GM12878 (cell line): ENCODE measurements at regions not wholly inside any gene's neighbourhood (a gene's known extent, or its start where the extent isn't known, plus 50 kb on each side); places are given as distances from the start of the nearest gene placed in this dataset.

Experiments used
- ATAC-seq: fragments of 200-7000 bp; cut with Tn5 transposase; 3 replicates; pipeline ENCODE4 v1.9.1; 2020; ENCODE audit warnings: mild to moderate bottlenecking, moderate library complexity
- BruUV-seq: library from RNA; stranded (reverse); fragments of 400-500 nt; replicated peaks from 2 replicates; lab custom pipeline; 2021; lab: Mats Ljungman, UMichigan
- CTCF ChIA-PET: fragments of 300-600 bp; sonication (Branson Sonifier 250); formaldehyde crosslinking; extraction: SDS; loops from one replicate; lab custom pipeline; 2021; ENCODE audit warnings: inconsistent platforms; lab: Yijun Ruan, JAX
- POLR2A ChIA-PET: fragments of 350-600 bp; formaldehyde crosslinking; extraction: SDS; loops from one replicate; lab custom pipeline; 2021; ENCODE audit warnings: inconsistent platforms; lab: Charles Lee
- RAD21 ChIA-PET: fragments of 300-600 bp; sonication (Branson Sonifier 250); formaldehyde crosslinking; loops from one replicate; lab custom pipeline; 2023; ENCODE audit warnings: antibody characterized with exemption; ENCODE audit not compliant: unreplicated experiment; lab: Charles Lee
- SMC1A ChIA-PET: fragments of 300-600 bp; sonication (Branson Sonifier 250); formaldehyde crosslinking; loops from one replicate; lab custom pipeline; 2023; ENCODE audit not compliant: unreplicated experiment, uncharacterized antibody; lab: Charles Lee
- DNase-seq: peaks from one replicate; pipeline ENCODE4 v3.0.0-alpha.2; 2011; ENCODE audit warnings: low read depth, low spot score
- FAIRE-seq: peaks from 3 replicates; lab custom pipeline; 2011; peaks lifted over from hg19 to GRCh38; lab: Jason Lieb, UNC
- H2AFZ ChIP-seq: 2 replicates; pipeline ENCODE4 v1.6.0; 2011; ENCODE audit warnings: low read depth, low read length, control low read depth; ENCODE audit not compliant: control insufficient read depth
- H3K27ac ChIP-seq: 2 replicates; pipeline ENCODE4 v1.5.1; 2011; ENCODE audit warnings: control low read depth; ENCODE audit not compliant: control insufficient read depth, insufficient read depth
- H3K27me3 ChIP-seq, 2 experiments: replicated peaks in 1 of 2; 2 replicates each; pipeline versions ENCODE4 v1.6.0 to v1.6.1; 2011; ENCODE audit warnings: low read length in 1 of 2; ENCODE audit not compliant: control insufficient read depth in 2 of 2, insufficient read depth in 2 of 2
- H3K36me3 ChIP-seq, 2 experiments: 2 replicates each; pipeline ENCODE4 v1.5.1; 2011; ENCODE audit warnings: low read length in 1 of 2; ENCODE audit not compliant: control insufficient read depth in 2 of 2, insufficient read depth in 2 of 2
- H3K4me1 ChIP-seq: 2 replicates; pipeline ENCODE4 v1.6.1; 2011; ENCODE audit warnings: mild to moderate bottlenecking, low read length, moderate library complexity, mixed read lengths; ENCODE audit not compliant: control insufficient read depth, insufficient read depth
- H3K4me2 ChIP-seq: 2 replicates; pipeline ENCODE4 v1.6.0; 2011; ENCODE audit warnings: control low read depth; ENCODE audit not compliant: control insufficient read depth, insufficient read depth
- H3K4me3 ChIP-seq: fragments of 200-600 bp; sonication (generic); 2 replicates; pipeline ENCODE4 v1.5.1; 2016
- H3K79me2 ChIP-seq: 2 replicates; pipeline ENCODE4 v1.6.0; 2011; ENCODE audit warnings: low read length; ENCODE audit not compliant: control insufficient read depth, insufficient read depth
- H3K9ac ChIP-seq: 2 replicates; pipeline ENCODE4 v1.8.0; 2011; ENCODE audit warnings: low read length, control low read depth, mixed read lengths; ENCODE audit not compliant: control insufficient read depth, insufficient read depth
- H3K9me3 ChIP-seq: replicated peaks from 3 replicates; pipeline ENCODE4 v1.5.1; 2011; ENCODE audit warnings: mild to moderate bottlenecking, low read length; ENCODE audit not compliant: control insufficient read depth, insufficient read depth
- H4K20me1 ChIP-seq: 2 replicates; pipeline ENCODE4 v1.6.0; 2011; ENCODE audit not compliant: control insufficient read depth, insufficient read depth
- DPF2 ChIP-seq: fragments of 450-650 bp; IDR thresholded peaks from 2 replicates; pipeline ENCODE4 v1.6.1; 2017; ENCODE audit warnings: mild to moderate bottlenecking
- IKZF2 ChIP-seq, 2 experiments: fragments of 450-650 bp; IDR thresholded peaks; 2 replicates each; pipeline ENCODE4 v1.6.1; 2017; ENCODE audit warnings: mild to moderate bottlenecking in 2 of 2, moderate library complexity in 2 of 2
- JUND ChIP-seq: IDR thresholded peaks from 2 replicates; pipeline ENCODE4 v1.6.1; 2012; ENCODE audit warnings: low read depth, mild to moderate bottlenecking, low read length, improper control_type of control experiment, moderate library complexity
- RAD21 ChIP-seq: IDR thresholded peaks from 2 replicates; pipeline ENCODE4 v1.6.1; 2011; ENCODE audit warnings: mild to moderate bottlenecking, low read depth, low read length, moderate library complexity; ENCODE audit not compliant: insufficient read depth
- WRNIP1 ChIP-seq: IDR thresholded peaks from 2 replicates; pipeline ENCODE4 v1.6.1; 2011; ENCODE audit warnings: low read depth, low read length, improper control_type of control experiment, borderline replicate concordance
- WGBS: methylation state at CpG from one replicate; pipeline ENCODE4 v1.1.6; 2016; ENCODE audit warnings: low lambda C conversion rate; ENCODE audit not compliant: insufficient replicate concordance, insufficient coverage; ENCODE audit errors: missing lambda C conversion rate; 5-methylcytosine and 5-hydroxymethylcytosine counted together
- in situ Hi-C: fragments of 300-500 bp; cut with MboI; formaldehyde crosslinking; loops from 9 replicates; pipeline ENCODE4 v1.14.3; 2018; ENCODE audit warnings: mixed read lengths
- intact Hi-C: fragments of 100-400 bp; cut with micrococcal nuclease; formaldehyde crosslinking; loops from one replicate; pipeline ENCODE4 v1.14.2; 2022; ENCODE audit not compliant: unreplicated experiment
- TF ChIP-seq, protein P1 (sequence below): fragments of 450-650 bp; IDR thresholded peaks from 2 replicates; pipeline ENCODE4 v1.6.1; 2017; ENCODE audit warnings: mild to moderate bottlenecking, low read depth, inconsistent platforms; ENCODE audit not compliant: poor library complexity, severe bottlenecking
- TF ChIP-seq, protein P2 (sequence below): IDR thresholded peaks from 2 replicates; pipeline ENCODE4 v1.6.1; 2011; ENCODE audit warnings: borderline replicate concordance, low read depth, mild to moderate bottlenecking, moderate library complexity, mixed read lengths, low read length; ENCODE audit not compliant: insufficient read depth; ENCODE audit errors: extremely low read length
- TF ChIP-seq, protein P3 (sequence below): fragments of 450-650 bp; IDR thresholded peaks from 2 replicates; pipeline ENCODE4 v1.6.1; 2016; ENCODE audit warnings: mild to moderate bottlenecking, moderate library complexity, borderline replicate concordance
- TF ChIP-seq, protein P4 (sequence below): IDR thresholded peaks from 2 replicates; pipeline ENCODE4 v1.6.1; 2011; ENCODE audit warnings: low read depth, low read length, improper control_type of control experiment, borderline replicate concordance

DNA sequence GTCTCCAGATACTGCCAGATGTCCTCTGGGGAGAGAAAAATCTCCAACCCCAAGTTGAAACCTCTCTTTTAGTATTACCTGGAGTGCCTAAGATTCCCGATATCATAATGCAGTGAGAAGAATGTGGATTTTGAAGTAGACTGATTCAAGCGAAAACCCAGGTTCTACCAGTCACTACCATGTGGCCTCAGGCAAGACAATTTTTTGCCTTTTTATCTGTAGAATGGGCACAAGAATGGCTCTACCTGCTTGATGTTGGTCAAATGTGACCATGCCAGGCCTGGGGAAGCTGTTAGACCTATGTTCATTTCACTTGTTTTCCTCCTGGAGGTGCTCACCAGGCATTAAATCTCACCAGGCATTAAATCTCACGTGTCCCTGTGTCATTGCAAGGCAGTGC, 131.3 kb downstream of the DDX1 start:
- Histone ChIP-seq H3K4me1 (no peaks in the 10 kb centered on the region), H3K4me2 (no peak overlapping the region), H3K79me2 (no peaks in the 10 kb centered on the region), H3K27ac (no peak overlapping the region), H2AFZ (no peak overlapping the region), H4K20me1 (no peaks in the 10 kb centered on the region), H3K36me3 (no peaks in the 10 kb centered on the region), H3K9me3 (no peaks in the 10 kb centered on the region; the same call in 2 of the 3 replicates), H3K27me3 (no peaks in the 10 kb centered on the region; a peak in 1 of 4 replicates), H3K4me3 (no peak overlapping the region), H3K9ac (no peak overlapping the region)
- 49% methylated on average over 3 of the region's 3 CpGs for WGBS
- no peak for DNase-seq
- ChIA-PET POLR2A (no interaction called here), CTCF (no interaction called here), SMC1A (no interaction called here), RAD21 (no interaction called here)
- intact Hi-C loops (no loop called here), in situ Hi-C loops (no loop called here)
- TF ChIP-seq RAD21: no peak
- no peak for TF ChIP-seq WRNIP1
- no peak for TF ChIP-seq DPF2
- FAIRE-seq: no peak
- ATAC-seq: no peak
- BruUV-seq: no TSS peak

DNA sequence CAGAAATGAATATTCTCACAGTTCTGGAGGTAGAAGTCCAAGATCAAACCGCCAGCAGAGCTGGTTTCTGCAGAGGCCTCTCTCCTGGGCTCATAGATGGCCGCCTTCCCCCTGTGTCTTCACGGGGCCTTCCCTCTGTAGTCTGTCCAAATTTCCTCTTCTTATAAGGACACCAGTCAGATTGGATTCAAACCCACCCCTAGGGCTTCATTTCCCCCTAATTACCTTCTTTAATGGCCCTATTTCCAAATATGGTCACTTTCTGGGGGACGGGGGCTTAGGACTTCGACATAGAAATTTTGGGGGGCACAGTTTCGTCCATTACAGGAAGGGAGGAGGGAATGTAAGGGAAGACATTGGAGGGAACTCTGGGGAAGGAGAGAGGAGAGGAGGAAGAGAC, 132.6 kb downstream of the DDX1 start:
- POLR2A ChIA-PET: no interaction called here
- no peaks in the 10 kb centered on the region for H3K4me1 ChIP-seq
- no peaks in the 10 kb centered on the region for H3K79me2 ChIP-seq
- in situ Hi-C loops: no loop called here
- no peaks in the 10 kb centered on the region; a peak in 1 of 4 replicates for H3K27me3 ChIP-seq
- intact Hi-C loops: no loop called here
- DNase-seq (no peak), ATAC-seq (no peak), FAIRE-seq (no peak)
- H2AFZ ChIP-seq: no peak overlapping the region
- SMC1A ChIA-PET: no interaction called here
- H3K9ac ChIP-seq: no peak overlapping the region
- CTCF ChIA-PET: no interaction called here
- no peak overlapping the region for H3K4me3 ChIP-seq
- H3K9me3 ChIP-seq: no peaks in the 10 kb centered on the region; the same call in 2 of the 3 replicates
- BruUV-seq: no TSS peak
- RAD21 ChIA-PET: no interaction called here
- H3K4me2 ChIP-seq: no peak overlapping the region
- 12% methylated on average over 6 of the region's 6 CpGs for WGBS
- H3K36me3 ChIP-seq: no peaks in the 10 kb centered on the region
- H3K27ac ChIP-seq: no peak overlapping the region
- no peaks in the 10 kb centered on the region for H4K20me1 ChIP-seq
- no peak for TF ChIP-seq IKZF2 (IDR thresholded peaks at IDR 0.05)
- no peak for TF ChIP-seq JUND
- TF ChIP-seq, protein P1, sequence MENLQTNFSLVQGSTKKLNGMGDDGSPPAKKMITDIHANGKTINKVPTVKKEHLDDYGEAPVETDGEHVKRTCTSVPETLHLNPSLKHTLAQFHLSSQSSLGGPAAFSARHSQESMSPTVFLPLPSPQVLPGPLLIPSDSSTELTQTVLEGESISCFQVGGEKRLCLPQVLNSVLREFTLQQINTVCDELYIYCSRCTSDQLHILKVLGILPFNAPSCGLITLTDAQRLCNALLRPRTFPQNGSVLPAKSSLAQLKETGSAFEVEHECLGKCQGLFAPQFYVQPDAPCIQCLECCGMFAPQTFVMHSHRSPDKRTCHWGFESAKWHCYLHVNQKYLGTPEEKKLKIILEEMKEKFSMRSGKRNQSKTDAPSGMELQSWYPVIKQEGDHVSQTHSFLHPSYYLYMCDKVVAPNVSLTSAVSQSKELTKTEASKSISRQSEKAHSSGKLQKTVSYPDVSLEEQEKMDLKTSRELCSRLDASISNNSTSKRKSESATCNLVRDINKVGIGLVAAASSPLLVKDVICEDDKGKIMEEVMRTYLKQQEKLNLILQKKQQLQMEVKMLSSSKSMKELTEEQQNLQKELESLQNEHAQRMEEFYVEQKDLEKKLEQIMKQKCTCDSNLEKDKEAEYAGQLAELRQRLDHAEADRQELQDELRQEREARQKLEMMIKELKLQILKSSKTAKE: no peak
- TF ChIP-seq, protein P2, sequence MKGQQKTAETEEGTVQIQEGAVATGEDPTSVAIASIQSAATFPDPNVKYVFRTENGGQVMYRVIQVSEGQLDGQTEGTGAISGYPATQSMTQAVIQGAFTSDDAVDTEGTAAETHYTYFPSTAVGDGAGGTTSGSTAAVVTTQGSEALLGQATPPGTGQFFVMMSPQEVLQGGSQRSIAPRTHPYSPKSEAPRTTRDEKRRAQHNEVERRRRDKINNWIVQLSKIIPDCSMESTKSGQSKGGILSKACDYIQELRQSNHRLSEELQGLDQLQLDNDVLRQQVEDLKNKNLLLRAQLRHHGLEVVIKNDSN: no peak
- TF ChIP-seq, protein P3, sequence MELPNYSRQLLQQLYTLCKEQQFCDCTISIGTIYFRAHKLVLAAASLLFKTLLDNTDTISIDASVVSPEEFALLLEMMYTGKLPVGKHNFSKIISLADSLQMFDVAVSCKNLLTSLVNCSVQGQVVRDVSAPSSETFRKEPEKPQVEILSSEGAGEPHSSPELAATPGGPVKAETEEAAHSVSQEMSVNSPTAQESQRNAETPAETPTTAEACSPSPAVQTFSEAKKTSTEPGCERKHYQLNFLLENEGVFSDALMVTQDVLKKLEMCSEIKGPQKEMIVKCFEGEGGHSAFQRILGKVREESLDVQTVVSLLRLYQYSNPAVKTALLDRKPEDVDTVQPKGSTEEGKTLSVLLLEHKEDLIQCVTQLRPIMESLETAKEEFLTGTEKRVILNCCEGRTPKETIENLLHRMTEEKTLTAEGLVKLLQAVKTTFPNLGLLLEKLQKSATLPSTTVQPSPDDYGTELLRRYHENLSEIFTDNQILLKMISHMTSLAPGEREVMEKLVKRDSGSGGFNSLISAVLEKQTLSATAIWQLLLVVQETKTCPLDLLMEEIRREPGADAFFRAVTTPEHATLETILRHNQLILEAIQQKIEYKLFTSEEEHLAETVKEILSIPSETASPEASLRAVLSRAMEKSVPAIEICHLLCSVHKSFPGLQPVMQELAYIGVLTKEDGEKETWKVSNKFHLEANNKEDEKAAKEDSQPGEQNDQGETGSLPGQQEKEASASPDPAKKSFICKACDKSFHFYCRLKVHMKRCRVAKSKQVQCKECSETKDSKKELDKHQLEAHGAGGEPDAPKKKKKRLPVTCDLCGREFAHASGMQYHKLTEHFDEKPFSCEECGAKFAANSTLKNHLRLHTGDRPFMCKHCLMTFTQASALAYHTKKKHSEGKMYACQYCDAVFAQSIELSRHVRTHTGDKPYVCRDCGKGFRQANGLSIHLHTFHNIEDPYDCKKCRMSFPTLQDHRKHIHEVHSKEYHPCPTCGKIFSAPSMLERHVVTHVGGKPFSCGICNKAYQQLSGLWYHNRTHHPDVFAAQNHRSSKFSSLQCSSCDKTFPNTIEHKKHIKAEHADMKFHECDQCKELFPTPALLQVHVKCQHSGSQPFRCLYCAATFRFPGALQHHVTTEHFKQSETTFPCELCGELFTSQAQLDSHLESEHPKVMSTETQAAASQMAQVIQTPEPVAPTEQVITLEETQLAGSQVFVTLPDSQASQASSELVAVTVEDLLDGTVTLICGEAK: no peak
- TF ChIP-seq, protein P4, sequence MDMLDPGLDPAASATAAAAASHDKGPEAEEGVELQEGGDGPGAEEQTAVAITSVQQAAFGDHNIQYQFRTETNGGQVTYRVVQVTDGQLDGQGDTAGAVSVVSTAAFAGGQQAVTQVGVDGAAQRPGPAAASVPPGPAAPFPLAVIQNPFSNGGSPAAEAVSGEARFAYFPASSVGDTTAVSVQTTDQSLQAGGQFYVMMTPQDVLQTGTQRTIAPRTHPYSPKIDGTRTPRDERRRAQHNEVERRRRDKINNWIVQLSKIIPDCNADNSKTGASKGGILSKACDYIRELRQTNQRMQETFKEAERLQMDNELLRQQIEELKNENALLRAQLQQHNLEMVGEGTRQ: no peak
- TF ChIP-seq DPF2: no peak
